Glomerular endothelial cell (primary cell): ENCODE measurements at regions not wholly inside any gene's neighbourhood (a gene's known extent, or its start where the extent isn't known, plus 50 kb on each side); places are given as distances from the start of the nearest gene placed in this dataset.

ENCODE experiments used
- DNase-seq: peaks from one replicate; pipeline ENCODE4 v3.0.0-alpha.2; 2011; ENCODE audit warnings: low read depth, low spot score; ENCODE audit errors: extremely low read depth

GRCh38 chr13:104593251-104593576 lies 1527.0 kb upstream of the SLC10A2 start:
- DNase-seq: no peak

- no peak for DNase-seq
These were observed 1526.5 kb upstream of the SLC10A2 start for GRCh38 chr13:104592545-104593250.

GRCh38 chr13:104592127-104592526 lies 1525.9 kb upstream of the SLC10A2 start:
- no peak for DNase-seq

GRCh38 chr13:104586051-104586746 lies 1520.0 kb upstream of the SLC10A2 start:
- no peak for DNase-seq

GRCh38 chr13:104584481-104584880 lies 1518.3 kb upstream of the SLC10A2 start:
- DNase-seq: no peak

GRCh38 chr13:104580931-104581330 lies 1514.7 kb upstream of the SLC10A2 start:
- no peak for DNase-seq

- DNase-seq: no peak
These were observed 1511.0 kb upstream of the SLC10A2 start for GRCh38 chr13:104577071-104577815.

- no peak for DNase-seq
These were observed 1505.6 kb upstream of the SLC10A2 start for GRCh38 chr13:104571893-104572229.

GRCh38 chr13:104571161-104571892 lies 1505.1 kb upstream of the SLC10A2 start:
- DNase-seq: peak; percentile 81

- DNase-seq: no peak
These were observed 1500.9 kb upstream of the SLC10A2 start for GRCh38 chr13:104567114-104567513.

GRCh38 chr13:104565888-104566287 lies 1499.7 kb upstream of the SLC10A2 start:
- no peak for DNase-seq

- DNase-seq: no peak
These were observed 1487.7 kb upstream of the SLC10A2 start for GRCh38 chr13:104553896-104554295.

GRCh38 chr13:104553186-104553585 lies 1487.0 kb upstream of the SLC10A2 start:
- DNase-seq: no peak

- DNase-seq: no peak
These were observed 1468.6 kb upstream of the SLC10A2 start for GRCh38 chr13:104534847-104535246.

- no peak for DNase-seq
These were observed 1465.9 kb upstream of the SLC10A2 start for GRCh38 chr13:104532132-104532531.

GRCh38 chr13:104530741-104531140 lies 1464.5 kb upstream of the SLC10A2 start:
- DNase-seq: no peak

- DNase-seq: no peak
These were observed 1460.3 kb upstream of the SLC10A2 start for GRCh38 chr13:104526561-104526960.

GRCh38 chr13:104525467-104525866 lies 1459.2 kb upstream of the SLC10A2 start:
- no peak for DNase-seq

GRCh38 chr13:104522235-104523072 lies 1456.2 kb upstream of the SLC10A2 start:
- no peak for DNase-seq

- DNase-seq: no peak
These were observed 1444.2 kb upstream of the SLC10A2 start for GRCh38 chr13:104510422-104510821.
